HPDE6-E6E7 (cell line): ENCODE measurements at regions not wholly inside any gene's neighbourhood (a gene's known extent, or its start where the extent isn't known, plus 50 kb on each side); places are given as distances from the start of the nearest gene placed in this dataset.
"Not testable (repeated sequence)": the region's sequence is repeated elsewhere in the genome, so short reads cannot be mapped to it uniquely, and the experiment has no call there.

Source experiments
- DNase-seq: peaks from one replicate; pipeline ENCODE4 v3.0.0; 2011; ENCODE audit warnings: missing footprints; ENCODE audit errors: extremely low spot score

- no peak for DNase-seq
Measured at GRCh38 chr3:161914703-161915417, 418.3 kb downstream of the OTOL1 start.

- no peak for DNase-seq
Measured at GRCh38 chr3:161915418-161915750, 418.8 kb downstream of the OTOL1 start.

- no peak for DNase-seq
Measured at GRCh38 chr3:161920196-161920595, 423.6 kb downstream of the OTOL1 start.

GRCh38 chr3:161925749-161926360 lies 429.2 kb downstream of the OTOL1 start:
- DNase-seq = no peak

- no peak for DNase-seq
Measured at GRCh38 chr3:161927131-161927530, 430.5 kb downstream of the OTOL1 start.

GRCh38 chr3:161939918-161940620 lies 443.5 kb downstream of the OTOL1 start:
- no peak for DNase-seq

- DNase-seq = no peak
Measured at GRCh38 chr3:161940621-161940965, 444.0 kb downstream of the OTOL1 start.

- DNase-seq = no peak
Measured at GRCh38 chr3:161941891-161942290, 445.3 kb downstream of the OTOL1 start.

- DNase-seq = not testable (repeated sequence)
Measured at GRCh38 chr3:161943801-161944345, 447.3 kb downstream of the OTOL1 start.

- DNase-seq = no peak
Measured at GRCh38 chr3:161946443-161946960, 449.9 kb downstream of the OTOL1 start.

- no peak for DNase-seq
Measured at GRCh38 chr3:161950318-161950868, 453.8 kb downstream of the OTOL1 start.

- no peak for DNase-seq
Measured at GRCh38 chr3:161957467-161957866, 460.9 kb downstream of the OTOL1 start.

- DNase-seq = no peak
Measured at GRCh38 chr3:161964857-161965256, 468.2 kb downstream of the OTOL1 start.

GRCh38 chr3:161969867-161970266 lies 473.3 kb downstream of the OTOL1 start:
- DNase-seq = peak; percentile 15

- no peak for DNase-seq
Measured at GRCh38 chr3:161975201-161975600, 478.6 kb downstream of the OTOL1 start.

GRCh38 chr3:161977063-161977462 lies 480.5 kb downstream of the OTOL1 start:
- DNase-seq = no peak

- no peak for DNase-seq
Measured at GRCh38 chr3:161977850-161978249, 481.2 kb downstream of the OTOL1 start.

- no peak for DNase-seq
Measured at GRCh38 chr3:161987933-161988332, 491.3 kb downstream of the OTOL1 start.

- DNase-seq = no peak
Measured at GRCh38 chr3:161989012-161989411, 492.4 kb downstream of the OTOL1 start.

- no peak for DNase-seq
Measured at GRCh38 chr3:161990036-161990435, 493.4 kb downstream of the OTOL1 start.

GRCh38 chr3:161991901-161992540 lies 495.4 kb downstream of the OTOL1 start:
- no peak for DNase-seq

- no peak for DNase-seq
Measured at GRCh38 chr3:161999846-162000245, 503.2 kb downstream of the OTOL1 start.
